ENCODE measurements at regions not wholly inside any gene's neighbourhood (a gene's known extent, or its start where the extent isn't known, plus 50 kb on each side); places are given as distances from the start of the nearest gene placed in this dataset.
"Not testable (repeated sequence)": the region's sequence is repeated elsewhere in the genome, so short reads cannot be mapped to it uniquely, and the experiment has no call there.

- no peak for DNase-seq (ENCODE audit: low read depth, low spot score)
Observed at GRCh38 chr6:147441751-147442150, 66.7 kb upstream of the SAMD5 start.

DNA sequence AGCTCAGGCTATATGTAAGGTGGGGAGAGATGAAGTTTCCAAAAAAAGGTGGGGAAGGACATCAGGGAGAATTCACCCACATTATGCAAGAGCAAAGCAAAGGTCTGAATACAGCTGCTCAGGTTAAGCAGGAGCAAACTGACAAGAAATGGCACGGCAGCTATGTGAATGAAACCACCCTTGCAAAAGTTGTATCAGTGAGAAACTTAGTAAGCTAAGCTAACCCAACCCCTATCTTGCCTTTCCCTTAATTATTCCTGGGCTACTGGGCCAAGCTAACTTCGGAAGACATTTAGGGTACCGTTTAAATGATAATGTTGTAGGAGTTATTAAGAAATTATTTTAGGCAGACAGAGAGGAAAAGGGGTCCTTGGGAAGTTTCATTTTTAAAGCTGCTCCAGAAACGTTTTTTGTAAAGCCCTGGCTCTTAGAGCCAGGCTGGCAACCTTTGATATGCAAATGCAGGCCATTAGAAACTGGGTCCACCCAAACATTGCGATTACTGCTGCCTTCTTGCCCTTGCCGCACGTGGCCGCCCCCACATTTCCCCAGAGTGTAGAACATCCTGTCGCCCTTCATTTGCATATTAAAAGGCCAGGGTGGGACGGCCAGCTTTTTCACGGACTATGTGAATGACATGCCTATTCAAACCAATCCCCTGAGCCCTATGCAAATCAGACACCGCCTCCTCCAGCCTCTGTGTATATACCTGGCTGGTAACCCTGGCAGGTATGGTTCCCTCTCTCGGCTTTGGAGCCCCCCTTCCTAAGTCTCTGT is 60.5 kb upstream of the SAMD5 start:
- DNase-seq (ENCODE audit: low read depth, low spot score) = peak; percentile 56

DNA sequence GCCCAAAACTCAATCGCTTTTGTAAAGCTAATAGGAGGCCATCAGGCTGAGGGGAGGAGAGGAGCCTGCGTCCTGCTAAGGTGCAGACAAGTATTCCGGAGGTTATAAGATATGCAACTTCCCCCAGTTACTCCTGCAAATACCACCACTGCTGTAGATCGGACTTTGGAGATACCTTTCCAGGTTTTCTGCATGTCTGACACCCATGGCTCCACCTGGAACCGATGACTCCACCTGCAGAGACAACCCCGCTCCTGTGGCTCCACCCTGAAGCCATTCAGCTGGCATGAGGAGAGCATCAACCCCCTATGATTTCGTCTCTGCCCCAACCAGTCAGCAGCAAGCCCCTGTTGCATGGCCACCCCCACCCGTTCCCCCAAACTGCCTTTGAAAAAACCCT is 59.7 kb upstream of the SAMD5 start:
- DNase-seq (ENCODE audit: low read depth, low spot score) = no peak

DNA sequence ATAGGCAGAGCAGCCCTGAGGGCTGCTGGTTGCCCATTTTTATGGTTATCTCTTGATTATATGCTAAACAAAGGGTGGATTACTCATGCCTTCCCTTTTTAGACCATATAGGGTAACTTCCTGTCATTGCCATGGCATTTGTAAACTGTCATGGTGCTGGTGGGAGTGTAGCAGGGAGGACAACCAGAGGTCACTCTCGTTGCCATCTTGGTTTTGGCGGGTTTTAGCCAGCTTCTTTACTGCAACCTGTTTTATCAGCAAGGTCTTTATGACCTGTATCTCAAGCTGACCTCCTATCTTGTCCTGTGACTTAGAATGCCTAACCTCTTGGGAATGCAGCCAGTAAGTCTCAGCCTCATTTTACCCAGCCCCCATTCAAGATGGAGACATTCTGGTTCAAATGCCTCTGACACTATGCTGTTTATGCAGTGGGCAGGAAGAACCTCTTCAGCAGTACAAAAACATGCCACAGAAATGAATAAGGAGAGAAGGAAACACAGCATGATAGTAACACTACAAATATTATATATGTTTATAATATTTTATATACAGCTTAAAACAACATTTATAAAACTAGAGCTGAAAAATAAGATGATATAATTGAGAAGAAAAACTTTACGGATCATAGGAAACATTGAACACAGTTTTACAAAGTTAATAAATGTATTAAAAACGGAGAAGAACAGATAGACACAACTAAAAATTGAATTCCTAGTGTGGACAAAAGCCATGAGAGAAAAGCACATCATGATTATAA is 58.9 kb upstream of the SAMD5 start:
- no peak for DNase-seq (ENCODE audit: low read depth, low spot score)

GRCh38 chr6:147453361-147453760 is 55.1 kb upstream of the SAMD5 start:
- no peak for DNase-seq (ENCODE audit: low read depth, low spot score)

- not testable (repeated sequence) for DNase-seq (ENCODE audit: low read depth, low spot score)
Observed at GRCh38 chr6:147454862-147455261, 53.6 kb upstream of the SAMD5 start.

Measured in astrocyte of the hippocampus (primary cell).